GM18499 (cell line): ENCODE measurements at regions not wholly inside any gene's neighbourhood (a gene's known extent, or its start where the extent isn't known, plus 50 kb on each side); places are given as distances from the start of the nearest gene placed in this dataset.

Source experiments
- ATAC-seq: cut with Tn5 transposase; IDR thresholded peaks from one replicate; pipeline ENCODE4 v1.9.1; 2021; ENCODE audit warnings: moderate number of reproducible peaks; ENCODE audit not compliant: insufficient read depth, unreplicated experiment

DNA sequence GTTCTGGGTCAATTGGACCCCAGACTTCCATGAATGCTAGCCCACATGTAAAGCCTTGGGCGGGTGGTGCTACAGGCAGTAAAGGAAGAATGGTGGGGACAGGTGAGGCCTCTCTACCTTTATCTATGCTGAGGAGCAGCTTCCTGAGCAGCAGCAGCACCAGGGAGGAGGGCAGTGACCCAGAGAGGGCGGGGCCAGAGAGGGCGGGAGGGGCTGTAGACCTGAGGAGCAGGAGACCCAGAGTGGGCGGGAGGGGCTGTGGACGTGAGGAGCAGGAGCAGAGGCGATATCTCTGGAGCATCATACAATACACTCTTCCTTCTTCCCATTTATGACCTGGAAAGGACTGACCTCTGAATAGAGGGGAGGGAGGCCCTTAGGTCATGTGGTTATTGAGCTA, 165.9 kb downstream of the MTRR start:
- no peak for ATAC-seq

DNA sequence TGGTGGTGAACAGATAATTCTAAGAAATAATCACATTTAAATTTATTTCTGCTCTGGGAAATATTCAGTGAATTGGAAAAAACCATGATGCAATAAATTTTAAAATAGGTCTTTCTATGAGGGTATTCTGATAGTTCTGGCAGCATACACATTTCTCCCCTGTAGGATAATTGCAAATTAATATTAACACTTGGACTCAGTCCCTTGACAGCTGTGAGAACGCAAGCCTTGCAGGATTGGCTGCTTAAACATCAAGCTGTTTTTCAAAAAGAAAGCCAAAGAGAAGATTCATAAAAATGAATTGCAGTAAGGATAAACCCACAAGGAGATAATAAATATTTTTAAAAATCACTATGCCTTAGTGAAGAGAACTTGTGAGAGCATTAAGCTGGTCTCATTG, 180.0 kb downstream of the MTRR start:
- ATAC-seq, result no peak

- ATAC-seq, result no peak
These were observed 181.7 kb downstream of the MTRR start for GRCh38 chr5:8050616-8051175.

DNA sequence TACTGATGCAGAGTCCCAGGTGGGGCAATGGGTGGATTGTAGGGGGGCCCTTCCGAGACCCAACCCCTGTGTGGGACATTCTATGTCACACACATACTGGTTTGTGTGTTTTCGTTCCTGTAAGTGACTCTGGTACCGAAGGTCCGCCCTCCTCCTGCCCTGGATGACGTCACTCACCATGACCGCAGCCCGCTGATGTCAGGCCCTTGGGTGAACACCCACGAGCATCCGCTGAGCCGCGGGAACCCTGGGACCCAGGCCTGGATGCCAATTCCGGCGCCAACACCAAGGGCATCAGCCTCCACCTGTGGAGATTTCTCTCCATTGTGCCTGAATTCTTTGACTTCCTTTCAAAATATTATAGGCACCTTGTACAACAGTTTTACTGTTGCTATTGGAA, 184.3 kb downstream of the MTRR start:
- no peak for ATAC-seq

DNA sequence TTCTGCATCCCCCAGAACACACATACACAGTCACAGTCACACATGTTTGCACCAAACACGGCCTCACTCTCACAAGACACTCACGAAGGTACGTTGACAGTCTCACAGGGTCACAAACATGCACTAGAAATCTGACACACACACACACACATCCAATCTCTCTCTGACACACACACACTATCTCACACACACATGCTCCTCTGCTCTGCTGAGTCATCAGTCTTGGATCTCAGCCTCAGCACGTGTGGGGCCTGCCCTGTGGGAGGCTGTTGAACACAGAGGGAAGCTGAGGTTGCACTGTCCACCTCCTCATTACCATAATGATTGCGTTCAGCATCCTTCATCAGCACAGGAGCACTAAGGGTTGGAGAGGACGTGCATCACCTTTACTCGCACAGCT, 188.8 kb downstream of the MTRR start:
- no peak for ATAC-seq

DNA sequence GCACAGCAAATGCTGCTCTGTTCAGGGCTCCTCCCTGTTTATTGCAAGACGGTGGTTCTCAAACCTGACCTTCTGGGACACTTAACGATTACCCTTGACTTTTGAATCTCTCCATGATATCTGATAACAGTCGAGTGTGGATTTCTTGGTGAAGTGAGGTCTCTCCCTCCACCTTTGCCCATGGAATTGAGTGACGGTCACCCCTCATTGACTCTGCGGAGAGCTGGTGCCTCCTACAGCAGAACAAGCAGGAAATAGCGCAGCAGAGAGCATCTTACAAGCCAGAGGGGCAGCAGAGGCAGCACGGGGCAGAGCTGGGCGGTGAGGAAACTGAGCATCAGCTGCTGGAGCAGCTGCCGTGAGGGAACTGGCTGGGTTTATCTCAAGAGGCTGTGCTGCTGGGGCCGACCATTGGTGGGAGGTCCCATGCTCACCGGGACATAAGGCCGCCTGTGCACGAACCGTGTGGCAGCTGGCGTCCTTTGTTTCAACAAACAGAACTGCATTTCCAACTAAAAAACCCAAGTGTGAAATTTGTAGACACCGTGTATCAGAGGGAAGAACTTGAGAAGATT, 189.8 kb downstream of the MTRR start:
- ATAC-seq, result no peak

DNA sequence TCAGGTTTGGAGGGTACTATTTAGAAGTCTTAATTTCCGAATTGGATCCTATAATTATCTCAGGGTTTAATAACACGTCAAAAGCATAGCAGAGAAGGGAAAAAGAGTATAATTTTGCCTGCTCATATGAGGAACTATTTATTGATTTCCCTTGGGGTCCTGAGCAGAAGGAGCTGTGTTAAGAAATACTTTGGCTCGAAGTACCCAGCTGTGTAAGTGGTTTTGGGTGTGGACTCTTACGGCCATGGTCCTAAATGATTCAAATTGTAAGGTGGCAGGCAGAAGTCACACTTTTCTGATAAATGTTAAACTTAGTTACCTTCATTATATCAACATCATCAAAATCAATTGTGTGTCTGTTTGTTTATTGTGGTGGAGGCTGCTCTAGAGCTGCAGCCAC, 190.4 kb downstream of the MTRR start:
- ATAC-seq, result no peak

GRCh38 chr5:8060235-8060952, 191.4 kb downstream of the MTRR start:
- ATAC-seq, result no peak

- ATAC-seq, result no peak
These were observed 192.0 kb downstream of the MTRR start for GRCh38 chr5:8060953-8061429.

GRCh38 chr5:8062521-8062920, 193.6 kb downstream of the MTRR start:
- ATAC-seq, result no peak

DNA sequence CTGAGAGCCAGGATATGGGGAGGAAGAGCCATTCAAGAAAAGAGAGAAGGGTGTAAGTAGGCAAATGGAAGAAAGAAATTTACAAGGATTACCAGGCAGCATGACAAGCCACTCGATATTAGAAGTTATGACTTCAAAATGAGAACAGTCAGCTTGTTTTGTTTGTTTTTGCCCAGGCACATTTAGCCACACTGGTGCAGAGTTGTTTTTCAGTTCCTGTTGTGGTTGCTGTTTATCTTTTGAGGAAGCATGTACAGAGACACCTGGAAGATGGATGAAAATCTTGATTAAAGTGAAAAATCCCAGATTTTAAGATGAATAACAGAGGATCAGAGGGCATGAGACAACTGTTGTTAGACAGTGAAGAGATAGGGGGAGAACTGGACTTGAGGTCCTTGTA, 199.1 kb downstream of the MTRR start:
- ATAC-seq, result no peak

GRCh38 chr5:8070138-8070537, 201.2 kb downstream of the MTRR start:
- no peak for ATAC-seq

DNA sequence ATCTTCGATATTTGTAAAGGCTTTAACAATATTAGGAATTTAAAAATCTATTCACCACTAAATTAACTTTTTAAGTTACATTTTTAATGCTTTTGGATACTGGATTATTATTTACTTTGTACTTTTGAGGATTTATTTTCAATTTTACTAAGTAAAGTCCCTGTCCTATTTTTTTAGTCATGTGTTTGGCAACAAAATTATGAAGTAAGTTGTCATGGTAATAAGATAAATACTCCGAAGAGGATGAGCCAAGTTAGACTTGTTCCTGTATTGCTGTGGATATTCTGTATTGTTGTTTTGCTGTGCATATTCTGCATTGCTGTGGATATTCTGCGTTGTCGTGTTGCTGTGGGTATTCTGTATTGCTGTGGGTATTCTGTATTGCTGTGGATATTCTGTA, 210.1 kb downstream of the MTRR start:
- ATAC-seq, result no peak

GRCh38 chr5:8081179-8081578, 212.2 kb downstream of the MTRR start:
- no peak for ATAC-seq

- no peak for ATAC-seq
These were observed 224.7 kb downstream of the MTRR start for GRCh38 chr5:8093669-8094068.

GRCh38 chr5:8094304-8094703, 225.4 kb downstream of the MTRR start:
- ATAC-seq, result no peak

GRCh38 chr5:8097146-8097545, 228.2 kb downstream of the MTRR start:
- no peak for ATAC-seq

GRCh38 chr5:8098081-8098480, 229.1 kb downstream of the MTRR start:
- no peak for ATAC-seq

- ATAC-seq, result no peak
These were observed 233.8 kb downstream of the MTRR start for GRCh38 chr5:8102714-8103113.

DNA sequence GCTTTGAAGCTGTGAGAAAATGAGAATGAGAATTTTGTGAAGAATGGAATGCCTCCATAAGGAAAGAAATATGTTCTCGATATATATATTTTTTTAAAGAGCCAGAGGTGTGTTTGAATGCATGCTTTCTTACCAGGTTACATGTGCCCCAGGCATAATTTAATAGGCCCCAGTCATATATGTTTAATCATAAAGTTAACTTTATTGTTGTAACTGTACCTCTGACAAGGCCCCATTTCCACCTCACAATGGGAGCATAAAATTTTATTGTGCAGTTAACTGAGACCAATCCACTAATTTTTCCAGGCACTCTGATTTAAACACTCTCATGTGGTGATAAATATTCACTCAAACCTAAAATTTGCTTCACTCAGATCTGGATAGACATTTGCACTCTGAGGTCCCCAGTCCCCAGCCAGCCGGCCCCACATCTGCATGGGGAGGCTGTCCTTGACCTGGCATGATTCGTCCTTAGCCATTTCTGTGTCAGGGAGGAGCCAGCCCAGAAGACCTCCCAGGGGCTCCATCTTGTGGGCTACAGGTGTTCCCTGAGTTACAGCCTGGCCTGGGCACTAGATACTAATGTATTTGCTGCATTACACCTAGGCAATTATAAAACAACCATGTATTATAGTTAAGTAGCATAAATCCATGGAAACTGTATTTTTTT, 245.8 kb downstream of the MTRR start:
- ATAC-seq, result no peak

GRCh38 chr5:8123559-8123958, 254.6 kb downstream of the MTRR start:
- no peak for ATAC-seq
